ENCODE measurements at regions not wholly inside any gene's neighbourhood (a gene's known extent, or its start where the extent isn't known, plus 50 kb on each side); places are given as distances from the start of the nearest gene placed in this dataset.

GRCh38 chr2:187994464-187995331 is 297.0 kb upstream of the GULP1 start:
- TF ChIP-seq GLIS3 (CRISPR knock-in tag; IDR thresholded peaks at IDR 0.05) (no peak), PATZ1 (CRISPR knock-in tag; IDR thresholded peaks at IDR 0.05; ENCODE audit: borderline replicate concordance) (no peak), TSHZ2 (CRISPR knock-in tag; IDR thresholded peaks at IDR 0.05) (no peak), ZNF70 (CRISPR knock-in tag; IDR thresholded peaks at IDR 0.05) (no peak), ZFP3 (CRISPR knock-in tag; IDR thresholded peaks at IDR 0.05) (no peak), ARNTL (CRISPR knock-in tag; IDR thresholded peaks at IDR 0.05; ENCODE audit: borderline replicate concordance, low read depth) (no peak), CSRNP3 (CRISPR knock-in tag; IDR thresholded peaks at IDR 0.05) (no peak), RARB (CRISPR knock-in tag; IDR thresholded peaks at IDR 0.05) (no peak), CSDC2 (CRISPR knock-in tag; IDR thresholded peaks at IDR 0.05) (no peak), CREB5 (CRISPR knock-in tag; IDR thresholded peaks at IDR 0.05; ENCODE audit: low read depth) (no peak), ZC3H10 (CRISPR knock-in tag; IDR thresholded peaks at IDR 0.05) (no peak), POU6F1 (CRISPR knock-in tag; IDR thresholded peaks at IDR 0.05; ENCODE audit: borderline replicate concordance, low read depth) (no peak), ZFP30 (CRISPR knock-in tag; IDR thresholded peaks at IDR 0.05) (no peak), ISL1 (CRISPR knock-in tag; IDR thresholded peaks at IDR 0.05) (no peak)

Measured in SK-N-SH treated with all-trans-retinoic acid at 6 μM for 48 hours (cell line).